HG02610 (cell line): ENCODE measurements at regions not wholly inside any gene's neighbourhood (a gene's known extent, or its start where the extent isn't known, plus 50 kb on each side); places are given as distances from the start of the nearest gene placed in this dataset.

ENCODE experiments used
- ATAC-seq: cut with Tn5 transposase; IDR thresholded peaks from one replicate; pipeline ENCODE4 v1.9.1; 2021; ENCODE audit warnings: mild to moderate bottlenecking, moderate library complexity; ENCODE audit not compliant: unreplicated experiment

DNA sequence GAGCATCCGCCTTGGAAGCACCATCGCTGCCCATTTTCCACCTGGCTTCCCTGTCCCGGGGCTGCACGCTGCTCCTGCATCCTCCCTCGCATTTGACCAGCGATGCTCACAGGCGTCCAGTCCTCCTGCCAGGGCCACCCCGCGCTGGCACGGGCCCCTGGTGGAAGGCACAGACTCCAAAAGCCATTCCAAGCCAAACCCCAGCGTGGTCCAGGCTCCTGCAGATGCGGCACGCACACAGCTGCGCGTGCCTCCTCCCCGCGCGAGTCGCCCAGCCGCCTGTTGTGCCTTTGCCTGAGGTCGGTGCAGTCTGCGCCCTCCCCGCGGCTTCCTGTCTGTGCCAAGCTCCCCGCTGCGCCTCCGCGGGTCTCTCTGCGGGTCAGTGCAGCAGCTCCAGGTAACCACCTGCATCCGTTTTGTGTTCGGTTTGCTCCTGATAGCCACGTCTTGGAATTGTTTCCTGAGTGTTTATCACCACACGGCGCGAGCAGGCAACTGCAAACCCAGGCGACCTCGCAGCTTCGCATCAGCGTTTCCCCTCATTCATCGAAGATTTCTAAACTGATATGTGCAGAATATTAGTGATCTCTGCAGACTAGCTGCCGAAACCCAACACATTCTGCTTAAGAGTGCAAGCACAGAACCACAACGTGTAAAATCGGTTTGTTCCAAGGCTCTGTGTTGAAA, 65.2 kb upstream of the SALL3 start:
- ATAC-seq = no peak

DNA sequence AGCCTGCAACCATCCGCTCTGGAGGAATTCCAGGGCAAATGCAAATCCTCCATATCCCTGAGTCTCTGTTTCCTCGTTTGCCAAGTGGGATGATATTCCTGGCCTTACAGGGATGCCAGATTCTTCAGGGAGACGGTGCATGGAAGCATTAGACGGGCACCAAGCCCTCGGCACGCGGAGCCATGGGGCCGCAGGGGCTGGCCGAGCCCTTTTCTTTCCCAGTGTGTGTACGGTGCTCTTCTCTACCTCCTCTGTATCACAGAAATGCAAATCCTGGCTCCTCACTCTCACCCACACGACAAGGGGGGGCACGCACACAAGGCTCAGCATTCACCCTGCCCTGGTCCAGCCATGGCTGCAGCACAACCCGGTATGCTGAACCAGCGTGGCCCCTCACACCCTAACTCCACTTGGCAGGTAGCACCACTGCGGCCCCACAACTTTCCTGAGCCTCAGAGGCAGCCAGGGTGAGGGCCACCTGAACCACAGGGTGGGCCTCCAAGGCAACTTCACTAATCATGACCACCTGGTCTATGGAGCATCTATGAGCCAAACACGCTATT, 64.1 kb upstream of the SALL3 start:
- no peak for ATAC-seq

DNA sequence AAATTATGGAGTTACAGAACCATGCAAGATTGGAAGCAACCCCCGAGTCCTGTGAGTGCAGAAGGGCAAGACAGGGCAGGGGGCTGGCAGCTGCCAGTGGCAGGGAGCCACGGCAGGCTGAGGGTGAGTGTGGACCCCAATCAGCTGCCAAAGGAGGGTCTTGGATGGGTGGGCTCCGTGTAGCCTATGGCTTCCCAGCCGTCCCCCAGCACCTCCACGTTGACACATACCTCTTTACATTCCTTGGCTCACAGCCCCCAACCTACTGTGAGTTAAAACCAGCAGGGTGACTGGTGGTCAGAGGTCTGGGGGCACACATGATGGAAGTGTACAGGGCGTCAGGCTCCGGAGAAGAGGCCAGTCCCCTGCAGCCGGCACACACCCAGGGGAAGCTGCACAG, 60.9 kb upstream of the SALL3 start:
- ATAC-seq = no peak

DNA sequence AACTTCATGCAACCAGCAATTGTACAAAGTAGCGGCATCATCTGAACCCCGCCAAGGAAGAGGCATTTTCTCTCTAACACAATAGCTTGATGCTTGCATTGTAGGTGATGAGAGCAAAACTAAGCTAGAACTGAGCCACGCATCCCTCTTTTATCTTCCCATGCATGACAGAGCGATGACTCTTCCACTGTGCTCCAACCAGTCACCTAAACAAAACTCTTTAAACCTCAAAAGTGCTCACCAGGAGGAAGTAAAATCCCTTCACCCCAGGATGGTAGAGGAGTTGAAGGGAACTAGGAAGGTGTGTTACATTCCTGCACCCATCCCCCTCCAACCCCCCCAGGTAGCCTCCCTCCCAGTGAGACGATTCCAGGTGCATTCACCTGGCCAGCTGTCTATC, 59.7 kb upstream of the SALL3 start:
- ATAC-seq = no peak

DNA sequence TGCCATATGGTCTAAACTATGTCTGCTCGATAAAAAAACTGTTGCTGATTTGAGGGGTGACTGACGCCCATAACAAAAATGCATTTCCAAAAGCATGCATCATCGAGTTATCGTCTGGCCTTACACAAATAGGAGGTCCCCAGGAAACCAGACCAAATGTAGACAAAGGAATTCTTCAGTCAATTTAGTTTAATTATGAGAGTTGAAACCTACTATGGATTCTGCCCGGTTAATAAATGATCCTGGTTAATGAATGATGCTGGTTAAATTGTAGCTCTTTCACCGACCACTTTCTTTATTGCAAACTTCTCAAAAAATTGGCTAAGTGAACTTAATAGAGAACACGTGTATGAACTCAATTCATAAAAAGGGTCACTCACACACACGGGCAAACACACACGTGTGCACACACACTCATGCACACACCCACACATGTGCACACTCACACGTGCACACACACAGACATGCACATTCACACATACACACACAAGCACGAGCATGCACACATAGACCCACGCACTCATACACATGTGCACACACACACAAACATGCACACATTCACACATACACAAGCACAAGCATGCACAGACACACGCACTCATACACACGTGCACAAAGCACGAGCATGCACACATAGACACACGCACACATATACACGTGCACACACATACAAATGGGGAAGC, 59.0 kb upstream of the SALL3 start:
- no peak for ATAC-seq

DNA sequence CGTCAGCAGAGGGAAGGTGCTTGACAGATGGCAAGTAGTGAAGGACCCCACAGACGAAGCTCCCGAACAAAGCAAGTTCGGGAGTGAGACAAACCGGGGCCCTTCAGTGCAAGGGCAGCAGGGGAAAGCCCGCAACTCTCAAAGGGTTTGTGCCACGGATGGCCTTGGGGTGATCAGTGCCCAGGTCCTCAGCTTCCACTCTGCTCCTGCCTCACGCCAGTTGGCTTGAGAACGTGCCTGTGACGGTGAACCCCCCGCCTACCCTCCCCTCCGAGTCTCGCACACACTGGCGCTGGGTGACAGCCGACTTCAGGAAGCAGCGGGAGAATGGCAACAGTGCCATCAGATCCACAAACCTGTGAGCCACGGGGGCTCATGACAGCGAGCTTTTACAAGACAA, 56.8 kb upstream of the SALL3 start:
- ATAC-seq = no peak

DNA sequence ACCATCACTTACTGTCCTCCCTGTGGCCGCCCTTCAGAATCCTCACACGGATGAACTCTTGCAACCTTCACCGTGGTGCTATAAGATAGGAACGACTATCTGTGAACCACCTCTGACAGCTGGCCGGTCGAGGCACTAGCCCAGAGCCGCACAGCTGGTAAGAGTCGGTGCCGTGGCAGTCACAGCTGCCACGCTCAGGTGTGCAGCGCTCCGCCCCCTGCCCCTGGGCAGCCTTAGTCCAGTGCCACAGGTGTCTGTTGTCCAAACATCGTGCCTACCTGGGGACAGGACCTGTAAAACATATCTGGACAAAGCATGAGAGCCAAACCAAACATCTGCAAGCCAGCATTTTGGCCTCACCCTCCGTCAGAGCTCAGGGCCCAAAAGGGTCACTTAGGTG, 55.3 kb upstream of the SALL3 start:
- ATAC-seq = no peak

DNA sequence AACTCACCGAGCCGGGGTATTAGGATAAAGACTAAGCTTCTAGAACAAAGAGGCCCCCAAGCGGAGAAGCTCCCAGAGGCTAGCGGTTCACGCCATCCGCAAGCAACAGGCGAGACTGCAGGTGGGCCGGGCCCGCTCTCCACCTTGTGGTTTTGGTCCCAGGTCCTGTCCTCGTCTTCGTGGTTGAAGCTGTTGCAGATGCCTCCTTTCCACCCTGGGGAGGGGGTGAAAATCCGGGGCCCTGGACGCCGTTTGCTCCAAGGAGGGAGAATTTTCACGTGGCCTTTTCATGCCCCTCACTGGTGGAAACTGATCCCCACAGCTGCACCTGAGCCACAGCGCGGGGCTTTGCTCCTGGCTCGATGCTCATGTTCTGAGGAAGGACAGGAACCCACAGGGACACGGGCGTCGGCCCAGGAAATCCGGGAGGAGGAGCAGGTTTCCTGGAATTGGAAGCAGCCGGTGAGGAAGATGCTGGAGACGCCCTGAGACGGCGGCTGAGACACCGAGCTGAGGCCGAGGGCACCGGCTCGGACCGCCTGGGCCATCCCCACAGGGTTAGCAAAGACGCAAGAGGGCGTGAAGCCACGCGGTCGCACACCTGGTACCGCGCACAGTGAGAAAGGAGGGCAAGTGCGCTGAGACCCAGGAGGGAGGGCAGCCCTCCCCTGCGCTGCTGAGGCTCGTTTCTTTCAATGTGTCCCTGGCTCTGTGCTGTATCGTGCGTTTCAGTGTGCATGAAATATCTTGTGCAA, 54.7 kb upstream of the SALL3 start:
- no peak for ATAC-seq

DNA sequence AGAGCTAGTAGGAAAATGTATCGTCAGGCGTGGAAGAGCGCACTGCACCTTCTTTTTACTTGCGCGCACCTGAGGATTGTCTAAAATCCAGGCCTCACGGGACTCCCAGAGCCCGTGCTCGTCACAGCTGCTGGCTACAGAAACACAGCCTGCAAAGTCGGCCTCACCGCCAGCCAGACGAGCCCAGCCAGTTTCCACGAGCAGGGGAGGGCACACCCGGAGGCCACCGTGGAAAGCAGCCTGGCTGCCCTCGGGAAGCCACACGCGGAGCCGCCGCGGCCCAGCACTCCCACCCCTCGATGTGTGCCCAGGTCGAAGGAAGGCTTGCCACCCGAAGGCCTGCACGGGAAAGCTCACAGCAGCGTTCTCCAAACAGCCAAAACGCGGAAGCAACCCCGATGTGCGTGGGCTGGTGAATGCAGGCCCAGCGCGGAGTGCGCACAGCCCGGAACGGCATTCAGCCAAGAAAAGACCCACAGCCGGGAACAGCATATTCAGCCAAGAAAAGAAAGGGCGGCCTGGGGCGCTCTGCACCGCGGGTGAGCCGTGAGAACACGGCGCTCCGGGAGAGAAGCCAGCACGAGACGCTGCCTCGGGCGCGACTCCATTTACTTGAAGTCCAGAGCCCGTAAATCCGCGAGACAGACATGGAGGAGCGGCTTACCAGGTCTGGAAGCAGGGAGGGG, 53.9 kb upstream of the SALL3 start:
- no peak for ATAC-seq

DNA sequence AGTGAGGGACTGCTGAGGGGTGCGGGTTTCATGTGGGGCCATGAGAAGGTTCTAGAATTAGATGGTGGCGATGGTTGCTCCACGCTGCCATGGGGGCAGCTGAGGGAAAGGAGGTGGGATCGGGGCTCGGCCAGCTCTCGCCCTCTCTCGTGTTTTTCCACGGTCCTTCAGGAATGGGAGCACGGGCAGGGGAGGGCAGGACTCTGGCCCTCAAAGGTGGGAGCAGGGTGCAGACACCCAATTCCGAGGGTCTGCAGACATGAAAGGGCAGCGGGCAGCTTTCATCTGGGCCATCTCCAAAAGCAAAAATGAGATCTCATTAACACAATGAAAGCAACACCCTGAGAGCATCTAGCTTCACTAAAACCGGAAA, 53.4 kb upstream of the SALL3 start:
- ATAC-seq = no peak

DNA sequence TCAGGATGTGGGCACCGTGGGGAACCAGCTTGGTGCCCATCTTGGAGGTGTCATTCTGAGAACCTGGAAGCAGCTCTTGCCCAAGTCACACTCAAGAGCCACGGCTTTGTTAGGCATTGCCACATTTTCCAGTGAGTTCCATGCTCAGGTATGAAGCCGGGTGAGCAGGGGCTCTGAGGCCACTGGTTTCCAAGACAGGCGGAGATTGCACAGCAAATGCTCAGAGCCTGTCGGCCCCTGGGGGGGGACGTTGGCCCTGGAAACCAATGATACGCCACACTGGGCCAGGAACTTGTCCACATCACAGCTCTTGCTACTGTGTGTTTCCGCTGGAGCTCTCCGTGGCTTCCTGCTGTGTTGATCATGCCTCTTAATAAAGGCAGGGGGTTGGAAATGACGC, 52.5 kb upstream of the SALL3 start:
- no peak for ATAC-seq

DNA sequence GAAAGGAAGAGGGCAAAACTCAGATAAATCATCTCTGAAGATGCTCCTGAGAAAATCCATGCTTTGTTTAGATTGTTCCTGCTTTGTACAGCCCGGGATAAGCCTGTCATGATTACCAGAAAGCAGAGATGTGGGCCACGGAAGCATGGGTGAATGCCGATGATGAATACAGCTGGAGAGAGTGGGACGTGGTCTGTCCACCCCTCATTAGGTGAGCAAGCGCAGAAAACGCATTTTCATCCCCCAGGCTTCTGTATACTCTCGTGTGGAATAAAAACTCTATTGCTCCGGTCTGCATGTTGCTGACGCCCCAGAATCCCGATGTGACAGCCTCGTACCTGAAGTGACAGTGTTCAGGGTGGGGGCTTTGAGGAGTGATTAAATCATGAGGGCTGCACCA, 52.0 kb upstream of the SALL3 start:
- ATAC-seq = no peak

DNA sequence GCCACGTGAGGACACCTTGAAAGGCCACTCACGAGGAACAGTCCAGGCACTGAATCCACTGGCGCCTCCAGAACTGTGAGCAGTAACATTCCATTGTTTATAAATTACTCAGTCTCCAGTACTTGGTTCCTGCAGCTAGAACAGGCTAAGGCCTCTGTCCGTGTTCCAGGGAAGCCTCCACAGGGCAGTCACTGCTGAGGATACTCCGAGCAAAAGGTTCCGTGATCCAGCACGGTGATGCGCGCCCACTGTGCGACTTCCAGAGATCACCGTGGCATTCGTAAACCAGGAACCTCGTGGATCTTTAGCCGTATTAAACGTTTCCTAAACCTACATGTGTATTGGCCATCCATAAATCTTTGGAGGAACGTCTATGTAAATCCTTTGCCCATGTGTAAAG, 51.5 kb upstream of the SALL3 start:
- ATAC-seq = no peak

DNA sequence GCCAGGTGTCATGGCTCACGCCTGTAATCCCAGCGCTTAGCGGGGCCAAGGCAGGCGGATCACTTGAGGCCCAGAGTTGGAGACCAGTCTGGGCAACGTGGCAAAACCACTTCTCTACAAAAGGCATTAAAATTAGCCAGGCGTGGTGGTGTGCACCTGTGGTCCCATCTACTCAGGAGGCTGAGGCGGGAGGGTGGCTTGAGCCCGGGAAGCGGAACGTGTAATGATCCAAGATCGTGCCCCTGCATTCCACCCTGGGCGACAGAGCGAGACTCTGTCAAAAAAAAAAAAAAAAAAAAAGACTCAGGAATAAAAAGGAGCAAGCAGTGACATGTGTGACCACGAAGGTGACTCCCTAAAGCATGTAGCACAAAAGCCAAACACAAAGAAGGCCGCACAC, 50.1 kb upstream of the SALL3 start:
- ATAC-seq = no peak
